Activated CD4-positive, alpha-beta T cell treated with anti-CD3 and anti-CD28 coated beads, Interleukin-2, amount 10 ng/mL, durations not matched to agents 24 days and 14 days (primary cell): ENCODE measurements at regions not wholly inside any gene's neighbourhood (a gene's known extent, or its start where the extent isn't known, plus 50 kb on each side); places are given as distances from the start of the nearest gene placed in this dataset.

Experiments used
- DNase-seq: peaks from one replicate; pipeline ENCODE4 v3.0.0; 2022
- H3K27ac Mint-ChIP-seq: one replicate; pipeline ENCODE4 v1.8.0; 2022; ENCODE audit warnings: mild to moderate bottlenecking, mixed read lengths
- H3K27me3 Mint-ChIP-seq: one replicate; pipeline ENCODE4 v1.8.0; 2022; ENCODE audit warnings: mixed read lengths
- H3K36me3 Mint-ChIP-seq: one replicate; pipeline ENCODE4 v1.8.0; 2022; ENCODE audit warnings: low read depth, mild to moderate bottlenecking, mixed read lengths
- H3K4me1 Mint-ChIP-seq: one replicate; pipeline ENCODE4 v1.8.0; 2021; ENCODE audit warnings: mixed read lengths
- H3K4me3 Mint-ChIP-seq: one replicate; pipeline ENCODE4 v1.8.0; 2022; ENCODE audit warnings: mild to moderate bottlenecking, moderate library complexity, mixed read lengths
- H3K9me3 Mint-ChIP-seq: one replicate; pipeline ENCODE4 v1.8.0; 2021; ENCODE audit warnings: mixed read lengths
- intact Hi-C: fragments of 100-400 bp; cut with micrococcal nuclease; formaldehyde crosslinking; loops from one replicate; pipeline ENCODE4 v1.15.1; 2023

GRCh38 chr12:90899456-90900182, 55.4 kb downstream of the CCER1 start:
- intact Hi-C loops, result no loop called here
- H3K9me3 Mint-ChIP-seq, result no peaks in the 10 kb centered on the region
- no peaks in the 10 kb centered on the region for H3K4me1 Mint-ChIP-seq
- no peaks in the 10 kb centered on the region for H3K27me3 Mint-ChIP-seq
- no peak overlapping the region for H3K4me3 Mint-ChIP-seq
- no peaks in the 10 kb centered on the region for H3K36me3 Mint-ChIP-seq
- DNase-seq, result no peak
- no peak overlapping the region for H3K27ac Mint-ChIP-seq

DNA sequence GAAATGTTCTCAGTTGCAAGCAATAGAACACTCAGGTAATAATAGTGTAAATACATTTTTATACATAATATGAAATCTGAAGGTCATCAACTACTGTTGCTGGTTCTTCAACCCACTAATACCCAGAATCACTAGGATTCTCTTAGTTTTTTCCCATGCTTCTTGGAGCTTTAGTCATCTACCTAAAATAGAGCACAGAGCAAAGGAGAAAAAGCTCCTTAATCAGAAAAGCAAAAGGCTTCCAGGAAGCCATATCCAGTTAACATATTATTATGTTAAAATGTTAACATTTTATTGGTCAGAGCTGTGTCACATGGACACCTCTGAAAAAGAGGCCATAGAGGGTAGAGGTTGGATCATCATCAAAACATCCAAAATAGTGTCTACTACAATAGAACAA, 57.0 kb downstream of the CCER1 start:
- no peaks in the 10 kb centered on the region for H3K9me3 Mint-ChIP-seq
- no peak for DNase-seq
- no peaks in the 10 kb centered on the region for H3K36me3 Mint-ChIP-seq
- no peak overlapping the region for H3K27ac Mint-ChIP-seq
- no peaks in the 10 kb centered on the region for H3K4me1 Mint-ChIP-seq
- intact Hi-C loops, result no loop called here
- no peak overlapping the region for H3K4me3 Mint-ChIP-seq
- no peaks in the 10 kb centered on the region for H3K27me3 Mint-ChIP-seq

DNA sequence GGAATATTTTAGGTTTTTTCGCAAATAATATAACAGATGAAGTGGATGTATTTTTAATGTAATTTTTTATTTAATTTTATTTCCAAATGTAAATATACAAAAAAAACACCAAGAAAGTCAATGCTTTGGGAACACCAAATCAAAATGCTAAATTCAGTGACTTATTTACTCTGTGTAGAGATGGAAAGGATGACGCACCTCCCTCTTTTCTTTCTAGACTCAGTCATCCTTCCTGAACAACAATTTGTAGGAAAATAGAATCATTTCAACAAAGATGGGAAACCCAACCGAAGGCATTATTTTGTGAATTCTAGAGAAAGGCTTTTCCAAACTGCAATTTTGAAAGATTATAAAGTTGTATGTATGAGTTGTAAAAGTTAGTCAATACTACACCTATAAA, 57.7 kb downstream of the CCER1 start:
- Mint-ChIP-seq H3K4me1 (no peaks in the 10 kb centered on the region), H3K4me3 (no peak overlapping the region), H3K27me3 (no peaks in the 10 kb centered on the region), H3K36me3 (no peaks in the 10 kb centered on the region), H3K9me3 (no peaks in the 10 kb centered on the region), H3K27ac (no peak overlapping the region)
- no peak for DNase-seq
- intact Hi-C loops, result no loop called here

- H3K36me3 Mint-ChIP-seq, result no peaks in the 10 kb centered on the region
- intact Hi-C loops, result no loop called here
- no peak overlapping the region for H3K4me3 Mint-ChIP-seq
- DNase-seq, result no peak
- no peaks in the 10 kb centered on the region for H3K9me3 Mint-ChIP-seq
- H3K27me3 Mint-ChIP-seq, result no peaks in the 10 kb centered on the region
- no peak overlapping the region for H3K27ac Mint-ChIP-seq
- H3K4me1 Mint-ChIP-seq, result no peaks in the 10 kb centered on the region
Observed at GRCh38 chr12:90896821-90897220, 58.2 kb downstream of the CCER1 start.

DNA sequence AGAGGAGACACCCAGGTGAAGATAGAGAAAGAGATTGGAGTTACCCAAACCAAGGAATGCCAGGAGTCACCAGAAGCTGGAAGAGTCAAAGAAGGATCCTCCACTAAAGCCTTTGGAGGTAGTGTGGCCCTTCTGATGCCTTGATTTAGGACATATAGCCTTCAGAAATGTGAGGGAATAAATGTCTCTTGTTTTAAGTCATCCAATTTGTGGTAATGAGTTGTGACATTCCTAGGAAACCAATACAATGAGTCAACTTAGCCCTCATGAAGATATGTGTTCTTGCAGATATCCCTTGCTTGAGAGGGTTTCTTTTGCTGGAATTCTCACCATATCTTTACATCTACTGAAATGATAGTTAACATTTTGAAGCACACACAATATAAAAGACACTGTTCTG, 58.8 kb downstream of the CCER1 start:
- Mint-ChIP-seq H3K36me3 (no peaks in the 10 kb centered on the region), H3K4me3 (no peak overlapping the region), H3K4me1 (no peaks in the 10 kb centered on the region), H3K27ac (no peak overlapping the region), H3K9me3 (no peaks in the 10 kb centered on the region), H3K27me3 (no peaks in the 10 kb centered on the region)
- DNase-seq, result no peak
- intact Hi-C loops, result no loop called here

DNA sequence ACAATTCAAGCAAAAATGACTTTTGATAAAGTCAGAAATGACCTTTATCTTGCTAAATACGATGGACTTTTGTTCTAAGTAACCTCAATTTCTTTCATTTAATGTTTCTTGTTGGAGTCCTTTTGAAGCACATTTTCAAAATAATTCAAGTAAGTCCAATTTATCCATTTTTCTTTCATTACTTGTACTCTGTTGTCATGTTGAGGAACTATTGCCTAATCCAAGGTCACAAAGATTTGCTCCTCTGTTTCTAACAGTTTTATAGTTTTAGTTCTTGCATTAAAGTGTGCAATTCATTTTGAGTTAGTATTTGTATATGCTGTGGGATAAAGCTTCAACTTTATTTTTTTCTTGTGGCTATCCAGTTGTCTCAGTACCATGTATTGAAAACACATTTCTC, 66.7 kb downstream of the CCER1 start:
- Mint-ChIP-seq H3K27ac (no peak overlapping the region), H3K9me3 (no peaks in the 10 kb centered on the region), H3K27me3 (no peaks in the 10 kb centered on the region), H3K36me3 (no peaks in the 10 kb centered on the region), H3K4me3 (no peak overlapping the region), H3K4me1 (no peaks in the 10 kb centered on the region)
- intact Hi-C loops, result no loop called here
- no peak for DNase-seq

DNA sequence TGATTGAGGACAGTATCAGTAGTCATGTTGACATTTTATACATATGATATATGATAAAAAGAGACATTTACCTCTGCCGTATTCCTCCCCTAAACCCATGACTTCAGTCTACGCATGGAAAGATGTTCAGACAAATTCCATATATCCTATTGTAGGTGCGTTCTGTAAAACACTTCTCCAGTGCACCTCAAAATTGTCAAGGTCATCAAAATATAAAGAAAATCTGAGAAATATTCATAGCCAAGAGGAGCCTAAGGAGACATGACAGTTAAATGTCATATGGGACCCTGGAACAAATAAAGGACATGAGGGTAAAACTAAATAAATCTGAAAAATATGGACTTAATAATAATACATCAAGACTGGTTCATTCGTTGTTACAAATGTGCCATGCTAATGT, 71.5 kb downstream of the CCER1 start:
- no peaks in the 10 kb centered on the region for H3K36me3 Mint-ChIP-seq

GRCh38 chr12:90871726-90872096, 83.3 kb downstream of the CCER1 start:
- H3K27ac Mint-ChIP-seq, result no peak overlapping the region
- no peaks in the 10 kb centered on the region for H3K27me3 Mint-ChIP-seq
- H3K4me1 Mint-ChIP-seq, result no peaks in the 10 kb centered on the region
- no peak for DNase-seq
- no peaks in the 10 kb centered on the region for H3K36me3 Mint-ChIP-seq
- no peak overlapping the region for H3K4me3 Mint-ChIP-seq
- no peaks in the 10 kb centered on the region for H3K9me3 Mint-ChIP-seq
- intact Hi-C loops, result no loop called here

More for the DNA sequence above, 71.5 kb downstream of the CCER1 start:
- intact Hi-C loops, result no loop called here
- Mint-ChIP-seq H3K4me3 (no peak overlapping the region), H3K4me1 (no peaks in the 10 kb centered on the region), H3K9me3 (no peaks in the 10 kb centered on the region), H3K27me3 (no peaks in the 10 kb centered on the region), H3K27ac (no peak overlapping the region)
- DNase-seq, result no peak

GRCh38 chr12:90870971-90871725, 83.8 kb downstream of the CCER1 start:
- no peak overlapping the region for H3K27ac Mint-ChIP-seq
- H3K4me3 Mint-ChIP-seq, result no peak overlapping the region
- no peaks in the 10 kb centered on the region for H3K36me3 Mint-ChIP-seq
- intact Hi-C loops, result no loop called here
- DNase-seq, result no peak
- no peaks in the 10 kb centered on the region for H3K27me3 Mint-ChIP-seq
- H3K9me3 Mint-ChIP-seq, result no peaks in the 10 kb centered on the region
- no peaks in the 10 kb centered on the region for H3K4me1 Mint-ChIP-seq

DNA sequence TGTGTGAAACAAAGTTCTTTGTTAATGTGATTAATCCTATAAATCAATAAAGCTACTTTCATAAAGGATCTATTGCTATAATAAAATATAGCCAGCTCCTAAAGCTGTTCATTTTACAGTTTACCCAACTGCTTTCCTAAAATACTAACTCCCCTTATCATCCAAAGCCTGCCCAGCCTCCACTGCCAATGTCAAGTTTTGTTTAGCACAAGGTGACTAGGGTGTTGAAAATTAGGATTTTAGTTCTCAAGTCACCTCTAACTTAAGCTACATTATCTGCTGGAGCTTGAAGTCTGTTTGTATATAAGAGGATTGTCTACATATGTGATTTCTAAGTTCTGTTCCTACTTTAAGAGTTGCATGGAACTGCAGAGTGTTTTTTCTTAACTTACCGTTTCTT, 86.3 kb downstream of the CCER1 start:
- Mint-ChIP-seq H3K4me1 (no peaks in the 10 kb centered on the region), H3K36me3 (no peaks in the 10 kb centered on the region), H3K9me3 (no peaks in the 10 kb centered on the region), H3K4me3 (no peak overlapping the region), H3K27ac (no peak overlapping the region), H3K27me3 (no peaks in the 10 kb centered on the region)
- no peak for DNase-seq
- intact Hi-C loops, result no loop called here

- DNase-seq, result no peak
- H3K4me1 Mint-ChIP-seq, result no peaks in the 10 kb centered on the region
- H3K36me3 Mint-ChIP-seq, result no peaks in the 10 kb centered on the region
- H3K27me3 Mint-ChIP-seq, result no peaks in the 10 kb centered on the region
- H3K9me3 Mint-ChIP-seq, result no peaks in the 10 kb centered on the region
- H3K4me3 Mint-ChIP-seq, result no peak overlapping the region
- intact Hi-C loops, result no loop called here
- H3K27ac Mint-ChIP-seq, result no peak overlapping the region
Observed at GRCh38 chr12:90859591-90859990, 95.4 kb downstream of the CCER1 start.

GRCh38 chr12:90858252-90858651, 96.7 kb downstream of the CCER1 start:
- no peaks in the 10 kb centered on the region for H3K36me3 Mint-ChIP-seq
- H3K4me3 Mint-ChIP-seq, result no peak overlapping the region
- no peaks in the 10 kb centered on the region for H3K27me3 Mint-ChIP-seq
- no peak for DNase-seq
- intact Hi-C loops, result no loop called here
- no peaks in the 10 kb centered on the region for H3K4me1 Mint-ChIP-seq
- H3K27ac Mint-ChIP-seq, result no peak overlapping the region
- H3K9me3 Mint-ChIP-seq, result no peaks in the 10 kb centered on the region

DNA sequence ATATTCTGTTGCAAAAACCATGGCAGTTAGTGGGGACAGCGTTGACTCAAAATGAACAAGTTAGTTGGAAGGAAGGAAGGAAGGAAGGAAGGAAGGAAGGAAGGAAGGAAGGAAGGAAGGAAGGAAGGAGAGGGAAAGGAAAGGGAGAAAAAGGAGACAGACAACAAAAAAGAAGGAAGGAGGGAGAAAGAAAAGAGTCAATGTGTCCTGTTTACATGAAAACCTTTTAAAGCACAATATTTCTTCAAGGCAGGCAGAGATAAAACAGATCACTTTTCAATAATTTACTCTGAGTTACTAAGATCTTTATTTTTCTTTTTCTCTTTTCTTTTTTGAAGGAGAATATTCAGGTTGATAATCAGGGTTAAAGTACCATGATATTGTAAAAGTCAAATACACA, 99.4 kb downstream of the CCER1 start:
- H3K9me3 Mint-ChIP-seq, result no peaks in the 10 kb centered on the region
- H3K4me3 Mint-ChIP-seq, result no peak overlapping the region
- H3K4me1 Mint-ChIP-seq, result no peaks in the 10 kb centered on the region
- no peaks in the 10 kb centered on the region for H3K27me3 Mint-ChIP-seq
- intact Hi-C loops, result loop anchor here (2.0 kb wide), 1 partner anchor 1313 kb away; no protein-coding TSS in a partner anchor
- no peaks in the 10 kb centered on the region for H3K36me3 Mint-ChIP-seq
- H3K27ac Mint-ChIP-seq, result no peak overlapping the region
- DNase-seq, result no peak

- Mint-ChIP-seq H3K9me3 (no peaks in the 10 kb centered on the region), H3K27ac (no peak overlapping the region), H3K4me3 (no peak overlapping the region), H3K4me1 (no peaks in the 10 kb centered on the region), H3K27me3 (no peaks in the 10 kb centered on the region), H3K36me3 (no peaks in the 10 kb centered on the region)
- peak; percentile 59 for DNase-seq
- intact Hi-C loops, result loop anchor here (2.0 kb wide), 1 partner anchor 1311 kb away; no protein-coding TSS in a partner anchor
Observed at GRCh38 chr12:90854136-90854689, 100.8 kb downstream of the CCER1 start.
